HG02970 (cell line): ENCODE measurements at regions not wholly inside any gene's neighbourhood (a gene's known extent, or its start where the extent isn't known, plus 50 kb on each side); places are given as distances from the start of the nearest gene placed in this dataset.
"Not testable (repeated sequence)": the region's sequence is repeated elsewhere in the genome, so short reads cannot be mapped to it uniquely, and the experiment has no call there.

ENCODE experiments used
- ATAC-seq: cut with Tn5 transposase; IDR thresholded peaks from one replicate; pipeline ENCODE4 v1.9.1; 2021; ENCODE audit warnings: mild to moderate bottlenecking, moderate library complexity, moderate number of reproducible peaks; ENCODE audit not compliant: unreplicated experiment, low FRiP score

- ATAC-seq: no peak
Observed at GRCh38 chr7:155395176-155395797, 62.6 kb upstream of the EN2 start.

GRCh38 chr7:155396661-155397060 is 61.3 kb upstream of the EN2 start:
- ATAC-seq: no peak

GRCh38 chr7:155397758-155398714 is 59.9 kb upstream of the EN2 start:
- not testable (repeated sequence) for ATAC-seq

- no peak for ATAC-seq
Observed at GRCh38 chr7:155398944-155399343, 59.0 kb upstream of the EN2 start.

- ATAC-seq: no peak
Observed at GRCh38 chr7:155399577-155399976, 58.4 kb upstream of the EN2 start.

GRCh38 chr7:155401231-155401630 is 56.7 kb upstream of the EN2 start:
- ATAC-seq: no peak

GRCh38 chr7:155401884-155402283 is 56.0 kb upstream of the EN2 start:
- no peak for ATAC-seq

- ATAC-seq: no peak
Observed at GRCh38 chr7:155402941-155403340, 55.0 kb upstream of the EN2 start.

GRCh38 chr7:155404976-155405375 is 53.0 kb upstream of the EN2 start:
- no peak for ATAC-seq

GRCh38 chr7:155405399-155406318 is 52.3 kb upstream of the EN2 start:
- ATAC-seq: no peak

GRCh38 chr7:155407799-155408198 is 50.1 kb upstream of the EN2 start:
- no peak for ATAC-seq
